GM12874 (cell line): ENCODE measurements at regions not wholly inside any gene's neighbourhood (a gene's known extent, or its start where the extent isn't known, plus 50 kb on each side); places are given as distances from the start of the nearest gene placed in this dataset.

Source experiments
- TF ChIP-seq, protein P1 (sequence below): IDR thresholded peaks from 2 replicates; pipeline ENCODE4 v1.5.1; 2011; ENCODE audit warnings: low read depth, mild to moderate bottlenecking, control low read depth, low read length, moderate library complexity; ENCODE audit not compliant: insufficient read depth

DNA sequence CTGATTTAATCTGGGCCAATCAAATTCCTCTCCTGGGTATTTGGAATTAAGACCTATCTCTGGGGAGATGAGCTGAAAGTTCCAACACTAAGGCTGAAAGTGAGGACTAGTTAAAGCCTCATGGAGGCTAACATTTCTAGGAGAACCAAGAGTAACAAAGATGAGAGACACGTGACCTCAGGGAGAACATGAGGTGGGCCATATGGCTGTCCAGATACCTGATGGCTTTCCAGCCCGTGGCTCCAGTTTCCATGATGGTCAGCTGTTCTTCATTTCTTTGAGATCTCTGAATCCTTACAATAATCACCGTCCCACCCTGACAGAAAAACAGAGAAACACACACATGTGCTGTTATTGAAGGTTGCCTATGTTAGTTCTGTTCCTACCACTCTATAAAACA, 66.1 kb downstream of the LEPR start:
- TF ChIP-seq, protein P1, sequence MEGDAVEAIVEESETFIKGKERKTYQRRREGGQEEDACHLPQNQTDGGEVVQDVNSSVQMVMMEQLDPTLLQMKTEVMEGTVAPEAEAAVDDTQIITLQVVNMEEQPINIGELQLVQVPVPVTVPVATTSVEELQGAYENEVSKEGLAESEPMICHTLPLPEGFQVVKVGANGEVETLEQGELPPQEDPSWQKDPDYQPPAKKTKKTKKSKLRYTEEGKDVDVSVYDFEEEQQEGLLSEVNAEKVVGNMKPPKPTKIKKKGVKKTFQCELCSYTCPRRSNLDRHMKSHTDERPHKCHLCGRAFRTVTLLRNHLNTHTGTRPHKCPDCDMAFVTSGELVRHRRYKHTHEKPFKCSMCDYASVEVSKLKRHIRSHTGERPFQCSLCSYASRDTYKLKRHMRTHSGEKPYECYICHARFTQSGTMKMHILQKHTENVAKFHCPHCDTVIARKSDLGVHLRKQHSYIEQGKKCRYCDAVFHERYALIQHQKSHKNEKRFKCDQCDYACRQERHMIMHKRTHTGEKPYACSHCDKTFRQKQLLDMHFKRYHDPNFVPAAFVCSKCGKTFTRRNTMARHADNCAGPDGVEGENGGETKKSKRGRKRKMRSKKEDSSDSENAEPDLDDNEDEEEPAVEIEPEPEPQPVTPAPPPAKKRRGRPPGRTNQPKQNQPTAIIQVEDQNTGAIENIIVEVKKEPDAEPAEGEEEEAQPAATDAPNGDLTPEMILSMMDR = no peak

DNA sequence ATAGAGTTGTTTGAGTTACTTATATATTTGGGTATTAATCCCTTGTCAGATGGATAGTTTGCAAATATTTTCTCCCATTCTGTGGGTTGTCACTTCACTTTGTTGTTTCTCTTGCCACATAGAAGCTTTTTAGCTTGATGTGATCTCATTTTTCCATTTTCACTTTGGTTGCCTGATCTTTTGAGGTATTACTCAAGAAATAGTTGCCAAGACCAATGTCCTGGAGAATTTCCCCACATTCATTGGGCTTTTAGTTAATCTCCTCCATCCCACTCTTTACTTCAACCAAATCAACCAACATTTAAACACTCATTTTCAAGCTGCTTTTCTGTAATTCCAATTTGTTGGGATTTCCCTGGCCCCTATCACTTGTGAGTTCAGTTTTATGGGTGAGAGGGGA, 69.0 kb downstream of the LEPR start:
- TF ChIP-seq, protein P1 = no peak

- TF ChIP-seq, protein P1 = no peak
Measured at GRCh38 chr1:65490231-65491009, 70.0 kb downstream of the LEPR start.

GRCh38 chr1:65491472-65491871, 71.0 kb downstream of the LEPR start:
- TF ChIP-seq, protein P1 = no peak

DNA sequence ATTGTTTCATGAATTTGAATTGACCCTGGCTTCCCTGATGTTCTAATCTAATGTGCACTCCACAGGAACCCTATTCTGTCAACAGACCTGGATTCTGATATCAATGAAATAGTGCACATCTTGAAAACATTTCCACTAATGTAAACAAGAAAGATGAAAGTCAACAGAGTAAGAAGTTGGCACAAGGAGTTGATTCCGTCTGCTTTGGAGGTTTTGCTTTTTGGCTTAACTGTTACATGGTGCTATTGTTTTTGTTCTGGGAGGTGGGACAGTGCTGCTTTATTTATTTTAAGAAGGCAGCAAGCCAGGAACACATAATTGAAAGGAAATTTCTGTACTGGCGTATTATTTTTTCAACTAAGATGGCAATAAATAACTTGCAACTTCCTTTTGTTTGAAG, 73.3 kb downstream of the LEPR start:
- TF ChIP-seq, protein P1 = no peak

- TF ChIP-seq, protein P1 = no peak
Measured at GRCh38 chr1:65494671-65495070, 74.2 kb downstream of the LEPR start.

- TF ChIP-seq, protein P1 = no peak
Measured at GRCh38 chr1:65495137-65495536, 74.7 kb downstream of the LEPR start.
